Duodenal mucosa (tissue), 2 donors: ENCODE measurements at regions not wholly inside any gene's neighbourhood (a gene's known extent, or its start where the extent isn't known, plus 50 kb on each side); places are given as distances from the start of the nearest gene placed in this dataset.

Source experiments
- H3K27ac ChIP-seq: one replicate; pipeline ENCODE4 v1.7.0; 2013; ENCODE audit warnings: low read depth, low read length
- H3K27me3 ChIP-seq, 2 donors: one replicate each; pipeline ENCODE4 v1.7.0; 2013; ENCODE audit warnings: low read length in 2 of 2, control low read depth in 1 of 2; ENCODE audit not compliant: insufficient read depth in 2 of 2, control insufficient read depth in 1 of 2
- H3K36me3 ChIP-seq, 2 donors: one replicate each; pipeline ENCODE4 v1.7.0; 2013; ENCODE audit warnings: low read length in 2 of 2, control low read depth in 1 of 2; ENCODE audit not compliant: insufficient read depth in 2 of 2, control insufficient read depth in 1 of 2
- H3K4me1 ChIP-seq, 2 donors: one replicate each; pipeline ENCODE4 v1.7.0; 2013; ENCODE audit warnings: low read length in 2 of 2, control low read depth in 1 of 2; ENCODE audit not compliant: insufficient read depth in 2 of 2, control insufficient read depth in 1 of 2
- H3K4me3 ChIP-seq, 2 donors: one replicate each; pipeline ENCODE4 v1.7.0; 2013; ENCODE audit warnings: low read length in 2 of 2, low read depth in 1 of 2
- H3K9ac ChIP-seq, 2 donors: one replicate each; pipeline ENCODE4 v1.7.0; 2013; ENCODE audit warnings: low read length in 2 of 2, low read depth in 1 of 2
- H3K9me3 ChIP-seq, 2 donors: one replicate each; pipeline ENCODE4 v1.7.0; 2013; ENCODE audit warnings: low read length in 2 of 2, control low read depth in 1 of 2; ENCODE audit not compliant: control insufficient read depth in 1 of 2

GRCh38 chr12:28767836-28768348 lies 381.2 kb upstream of the FAR2 start:
- H3K9ac ChIP-seq, result no peak overlapping the region
- H3K27ac ChIP-seq, result no peak overlapping the region
- H3K36me3 ChIP-seq, result no peaks in the 10 kb centered on the region
- H3K4me1 ChIP-seq, result peaks cover 0 to 26% of the 10 kb centered on the region in 2 donors
- no peaks in the 10 kb centered on the region for H3K27me3 ChIP-seq
- no peaks in the 10 kb centered on the region for H3K9me3 ChIP-seq
- no peak overlapping the region for H3K4me3 ChIP-seq

GRCh38 chr12:28770322-28770721 lies 378.8 kb upstream of the FAR2 start:
- no peak overlapping the region for H3K27ac ChIP-seq

DNA sequence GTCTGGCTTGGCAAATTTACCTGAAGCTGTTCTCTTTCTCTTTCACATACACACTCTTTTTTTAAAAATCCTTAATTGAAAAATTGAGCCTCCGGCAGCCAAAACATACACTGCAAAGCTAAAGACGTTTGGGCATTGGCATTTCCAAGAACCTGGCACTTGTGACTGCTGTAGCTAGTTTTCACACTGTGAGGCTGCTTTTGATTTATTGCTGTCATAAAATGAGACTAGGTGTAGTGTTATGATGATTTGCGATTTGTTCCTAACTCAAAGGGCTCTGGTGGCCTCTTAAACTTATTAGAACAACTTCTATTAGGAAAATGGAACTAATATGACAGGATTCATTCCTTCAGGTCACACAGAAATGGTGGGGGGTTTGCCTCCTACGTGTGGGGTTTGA lies 377.1 kb upstream of the FAR2 start:
- H3K4me1 ChIP-seq, result peaks cover 0 to 26% of the 10 kb centered on the region in 2 donors
- no peak overlapping the region for H3K9ac ChIP-seq
- H3K27me3 ChIP-seq, result no peaks in the 10 kb centered on the region
- H3K36me3 ChIP-seq, result no peaks in the 10 kb centered on the region
- no peak overlapping the region for H3K27ac ChIP-seq
- no peaks in the 10 kb centered on the region for H3K9me3 ChIP-seq
- H3K4me3 ChIP-seq, result no peak overlapping the region

More at GRCh38 chr12:28770322-28770721, 378.8 kb upstream of the FAR2 start:
- peaks cover 0 to 26% of the 10 kb centered on the region in 2 donors for H3K4me1 ChIP-seq
- no peaks in the 10 kb centered on the region for H3K27me3 ChIP-seq
- H3K4me3 ChIP-seq, result no peak overlapping the region
- H3K9ac ChIP-seq, result no peak overlapping the region
- H3K36me3 ChIP-seq, result no peaks in the 10 kb centered on the region
- H3K9me3 ChIP-seq, result no peaks in the 10 kb centered on the region

GRCh38 chr12:28775556-28775955 lies 373.5 kb upstream of the FAR2 start:
- Histone ChIP-seq H3K36me3 (no peaks in the 10 kb centered on the region), H3K27me3 (no peaks in the 10 kb centered on the region), H3K4me3 (no peak overlapping the region), H3K9me3 (no peaks in the 10 kb centered on the region), H3K9ac (no peak overlapping the region), H3K27ac (no peak overlapping the region), H3K4me1 (peaks cover 0 to 15% of the 10 kb centered on the region in 2 donors)

DNA sequence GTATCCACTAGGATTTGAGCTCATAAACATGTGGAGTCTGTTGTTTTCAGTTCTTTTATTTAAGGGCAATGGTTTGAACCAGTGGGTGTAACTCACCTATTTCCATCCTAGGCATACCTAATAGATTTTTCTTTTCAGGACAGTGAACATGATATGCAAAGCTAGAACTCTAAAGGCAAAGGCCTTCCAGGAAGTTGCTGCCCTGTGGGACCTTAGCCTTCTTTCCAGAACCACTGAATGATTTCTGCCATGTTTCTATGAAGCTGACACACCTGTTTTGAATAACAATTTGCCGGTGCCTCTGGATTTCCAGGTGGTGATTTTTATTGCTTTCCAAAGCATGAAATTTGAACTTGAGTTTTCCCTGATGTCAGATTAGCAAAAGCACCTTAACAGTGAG lies 372.9 kb upstream of the FAR2 start:
- Histone ChIP-seq H3K9me3 (no peaks in the 10 kb centered on the region), H3K36me3 (no peaks in the 10 kb centered on the region), H3K9ac (no peak overlapping the region), H3K4me1 (peaks cover 0 to 10% of the 10 kb centered on the region in 2 donors), H3K4me3 (no peak overlapping the region), H3K27ac (no peak overlapping the region), H3K27me3 (no peaks in the 10 kb centered on the region)

DNA sequence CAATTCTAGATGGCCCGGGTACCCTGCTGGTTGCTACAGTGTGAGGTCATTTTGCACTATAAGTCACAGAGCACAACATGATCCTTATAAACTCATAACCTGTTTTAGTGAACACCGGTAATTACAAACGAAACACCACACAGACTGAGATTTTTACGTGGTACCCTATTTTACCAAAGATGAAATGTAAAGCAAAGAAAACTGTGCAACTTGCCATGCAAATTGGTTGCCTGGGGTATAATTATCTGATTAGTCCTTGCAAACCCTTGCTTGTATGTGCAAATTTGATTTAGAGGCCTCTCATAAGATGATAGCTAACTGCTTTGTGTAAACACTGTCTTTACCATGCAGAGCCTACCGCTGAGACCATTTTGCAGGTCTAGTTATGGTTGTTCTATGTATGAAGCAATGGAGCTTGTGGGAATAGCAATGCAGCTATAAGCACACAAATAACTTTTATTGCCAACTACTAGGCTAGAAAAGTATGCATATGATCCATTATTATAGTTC lies 372.1 kb upstream of the FAR2 start:
- Histone ChIP-seq H3K9me3 (no peaks in the 10 kb centered on the region), H3K36me3 (no peaks in the 10 kb centered on the region), H3K4me1 (peaks cover 0 to 5% of the 10 kb centered on the region in 2 donors), H3K4me3 (no peak overlapping the region), H3K27me3 (no peaks in the 10 kb centered on the region), H3K9ac (no peak overlapping the region), H3K27ac (no peak overlapping the region)

- H3K9me3 ChIP-seq, result no peaks in the 10 kb centered on the region
- H3K4me3 ChIP-seq, result no peak overlapping the region
- H3K27me3 ChIP-seq, result no peaks in the 10 kb centered on the region
- H3K36me3 ChIP-seq, result no peaks in the 10 kb centered on the region
- H3K9ac ChIP-seq, result no peak overlapping the region
- no peak overlapping the region for H3K27ac ChIP-seq
- no peaks in the 10 kb centered on the region for H3K4me1 ChIP-seq
Measured at GRCh38 chr12:28777603-28778365, 371.3 kb upstream of the FAR2 start.

- Histone ChIP-seq H3K9me3 (no peaks in the 10 kb centered on the region), H3K36me3 (no peaks in the 10 kb centered on the region), H3K4me3 (no peak overlapping the region), H3K4me1 (no peaks in the 10 kb centered on the region), H3K27me3 (no peaks in the 10 kb centered on the region), H3K9ac (no peak overlapping the region), H3K27ac (no peak overlapping the region)
Measured at GRCh38 chr12:28780096-28780495, 369.0 kb upstream of the FAR2 start.

DNA sequence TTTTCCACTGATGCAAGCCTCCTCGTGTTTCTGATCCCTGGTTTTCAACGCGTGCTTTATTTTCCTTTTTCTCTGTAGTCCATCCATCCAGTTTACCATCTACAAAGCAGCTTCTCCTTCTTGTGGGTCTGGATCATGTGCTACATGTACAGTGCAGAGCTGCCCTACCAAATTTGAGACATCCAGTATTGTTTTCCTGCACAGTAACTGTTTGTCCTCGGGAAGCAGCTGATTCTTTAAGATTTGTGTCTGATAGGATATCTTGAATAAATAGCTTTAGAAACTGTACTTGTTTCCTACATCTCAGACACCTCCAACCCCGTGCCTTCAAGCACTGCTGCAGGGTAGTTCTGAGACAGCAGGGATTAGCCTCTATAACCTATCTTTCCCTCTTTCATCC lies 368.1 kb upstream of the FAR2 start:
- no peak overlapping the region for H3K9ac ChIP-seq
- H3K27me3 ChIP-seq, result no peaks in the 10 kb centered on the region
- no peaks in the 10 kb centered on the region for H3K4me1 ChIP-seq
- H3K9me3 ChIP-seq, result no peaks in the 10 kb centered on the region
- H3K4me3 ChIP-seq, result no peak overlapping the region
- H3K36me3 ChIP-seq, result no peaks in the 10 kb centered on the region
- no peak overlapping the region for H3K27ac ChIP-seq

DNA sequence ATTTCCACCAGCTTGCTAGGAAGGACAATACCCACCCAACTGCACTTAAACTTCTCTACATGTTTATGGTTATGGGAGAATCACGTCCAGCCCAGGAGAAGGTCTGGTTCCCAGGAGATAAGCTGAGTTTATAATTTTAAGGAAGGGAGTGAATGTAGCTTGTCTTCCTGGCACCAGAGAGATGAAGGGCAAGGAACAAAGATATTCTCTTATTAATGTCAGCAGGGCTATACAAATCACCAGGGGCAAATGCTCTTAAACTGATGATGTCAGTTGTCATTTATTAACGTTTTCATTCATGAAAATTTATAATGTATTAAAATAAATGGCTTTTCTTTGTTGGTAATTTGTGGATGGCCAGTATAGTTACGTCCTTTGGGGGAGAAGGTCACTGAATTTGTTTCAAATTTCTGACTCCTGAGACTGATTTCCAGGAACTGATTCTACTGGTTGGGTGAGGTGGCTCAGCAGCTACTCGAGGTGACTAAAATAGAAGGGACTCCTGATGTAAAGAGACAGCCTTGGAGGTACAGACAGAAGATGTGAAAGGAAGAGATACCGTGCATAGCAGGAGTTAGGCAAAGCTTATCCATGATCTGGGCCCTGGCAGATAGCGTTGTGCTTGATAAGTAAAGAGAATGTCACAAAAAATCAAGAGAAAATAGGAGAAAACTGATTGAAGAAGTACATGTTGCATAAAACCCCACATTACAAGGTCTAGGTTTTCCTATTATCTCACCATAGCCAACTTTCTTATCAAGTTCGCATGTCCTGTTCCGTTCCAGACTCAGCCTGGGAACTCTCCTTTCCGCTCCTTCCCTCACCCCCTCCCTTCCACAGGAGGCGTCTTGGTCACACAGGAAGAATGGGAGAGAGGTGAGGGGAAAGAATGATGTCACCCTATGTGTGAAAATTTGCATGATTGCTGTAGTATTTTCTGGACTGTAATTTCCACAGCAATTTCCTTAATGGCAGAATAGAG lies 367.1 kb upstream of the FAR2 start:
- H3K36me3 ChIP-seq, result no peaks in the 10 kb centered on the region
- no peaks in the 10 kb centered on the region for H3K27me3 ChIP-seq
- no peak overlapping the region for H3K9ac ChIP-seq
- no peak overlapping the region for H3K27ac ChIP-seq
- H3K4me3 ChIP-seq, result no peak overlapping the region
- H3K4me1 ChIP-seq, result no peaks in the 10 kb centered on the region
- no peaks in the 10 kb centered on the region for H3K9me3 ChIP-seq
